CD4-positive, CD25-positive, alpha-beta regulatory T cell (primary cell): ENCODE measurements at regions not wholly inside any gene's neighbourhood (a gene's known extent, or its start where the extent isn't known, plus 50 kb on each side); places are given as distances from the start of the nearest gene placed in this dataset.

Source experiments
- ATAC-seq, 2 donors: fragments of 150-1000 bp; cut with Tn5 transposase; one replicate each; pipeline ENCODE4 v1.10.0; 2021; ENCODE audit warnings: low read depth in 2 of 2, moderate number of reproducible peaks in 2 of 2, moderate library complexity in 1 of 2
- DNase-seq, 3 donors: peaks; one replicate each; pipeline versions ENCODE4 v3.0.0 to v3.0.0-alpha.2; 2012 to 2022; ENCODE audit warnings: mixed read lengths in 1 of 3
- H3K27ac ChIP-seq: one replicate; pipeline ENCODE4 v1.7.0; 2013; ENCODE audit warnings: mild to moderate bottlenecking, low read length; ENCODE audit not compliant: insufficient read depth, poor library complexity, severe bottlenecking
- H3K27me3 ChIP-seq: one replicate; pipeline ENCODE4 v1.7.0; 2013; ENCODE audit warnings: low read length; ENCODE audit not compliant: control insufficient read depth, insufficient read depth
- H3K36me3 ChIP-seq: one replicate; pipeline ENCODE4 v1.7.0; 2013; ENCODE audit warnings: mild to moderate bottlenecking, low read length, moderate library complexity; ENCODE audit not compliant: control insufficient read depth, insufficient read depth
- H3K4me1 ChIP-seq: 2 replicates; pipeline ENCODE4 v1.7.0; 2013; ENCODE audit warnings: mild to moderate bottlenecking, low read length; ENCODE audit not compliant: insufficient read depth, control insufficient read depth, poor library complexity, severe bottlenecking
- H3K4me3 ChIP-seq: one replicate; pipeline ENCODE4 v1.7.0; 2013; ENCODE audit warnings: low read depth, mild to moderate bottlenecking, low read length, moderate library complexity
- H3K9me3 ChIP-seq, 2 experiments: 1 replicate in 1 of 2; 2 replicates in 1 of 2; pipeline ENCODE4 v1.7.0; 2013; ENCODE audit warnings: low read length in 2 of 2, mild to moderate bottlenecking in 1 of 2, moderate library complexity in 1 of 2; ENCODE audit not compliant: control insufficient read depth in 2 of 2
- H3K27ac Mint-ChIP-seq, 3 donors: one replicate each; pipeline ENCODE4 v1.8.0; 2020 to 2022; ENCODE audit warnings: mild to moderate bottlenecking in 3 of 3, mixed read lengths in 3 of 3, moderate library complexity in 2 of 3
- H3K27me3 Mint-ChIP-seq: one replicate; pipeline ENCODE4 v1.8.0; 2022; ENCODE audit warnings: mild to moderate bottlenecking, mixed read lengths
- H3K36me3 Mint-ChIP-seq: one replicate; pipeline ENCODE4 v1.8.0; 2020; ENCODE audit warnings: mixed read lengths
- H3K4me1 Mint-ChIP-seq, 4 donors: one replicate each; pipeline ENCODE4 v1.8.0; 2020 to 2022; ENCODE audit warnings: mixed read lengths in 4 of 4, mild to moderate bottlenecking in 1 of 4
- H3K4me3 Mint-ChIP-seq, 4 donors: one replicate each; pipeline ENCODE4 v1.8.0; 2020 to 2022; ENCODE audit warnings: mild to moderate bottlenecking in 4 of 4, mixed read lengths in 4 of 4, moderate library complexity in 3 of 4
- H3K9me3 Mint-ChIP-seq, 7 donors: one replicate each; pipeline ENCODE4 v1.8.0; 2020 to 2022; ENCODE audit warnings: mixed read lengths in 7 of 7, mild to moderate bottlenecking in 3 of 7, moderate library complexity in 2 of 7

DNA sequence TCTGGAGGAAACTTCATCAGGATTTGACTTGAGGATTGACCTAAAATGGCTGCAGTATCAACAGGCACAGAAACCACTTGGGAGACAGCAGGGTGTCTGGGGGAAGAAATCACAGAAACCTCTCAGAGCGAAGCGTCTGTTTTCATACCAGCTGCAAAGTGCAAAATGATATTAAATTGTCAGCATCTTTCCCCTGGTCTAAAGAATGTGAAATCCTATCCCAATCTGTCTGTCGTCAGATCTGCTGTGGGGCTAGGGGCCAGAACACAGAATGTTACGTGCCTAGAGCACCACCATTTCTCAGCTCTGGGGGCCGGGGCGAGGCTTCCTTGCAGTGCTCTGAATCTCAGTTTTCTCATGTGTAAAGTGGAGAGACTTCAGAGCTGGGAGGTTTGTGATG, 54.1 kb upstream of the MYCN start:
- Mint-ChIP-seq H3K9me3 (no peaks in the 10 kb centered on the region), H3K4me3 (no peak overlapping the region), H3K27me3 (peaks cover 7% of the 10 kb centered on the region), H3K4me1 (no peaks in the 10 kb centered on the region), H3K36me3 (no peaks in the 10 kb centered on the region), H3K27ac (no peak overlapping the region)
- Histone ChIP-seq H3K27me3 (no peaks in the 10 kb centered on the region), H3K4me3 (no peak overlapping the region), H3K9me3 (no peaks in the 10 kb centered on the region), H3K36me3 (no peaks in the 10 kb centered on the region), H3K27ac (no peak overlapping the region), H3K4me1 (no peaks in the 10 kb centered on the region)
- no peak for DNase-seq
- ATAC-seq: no peak

DNA sequence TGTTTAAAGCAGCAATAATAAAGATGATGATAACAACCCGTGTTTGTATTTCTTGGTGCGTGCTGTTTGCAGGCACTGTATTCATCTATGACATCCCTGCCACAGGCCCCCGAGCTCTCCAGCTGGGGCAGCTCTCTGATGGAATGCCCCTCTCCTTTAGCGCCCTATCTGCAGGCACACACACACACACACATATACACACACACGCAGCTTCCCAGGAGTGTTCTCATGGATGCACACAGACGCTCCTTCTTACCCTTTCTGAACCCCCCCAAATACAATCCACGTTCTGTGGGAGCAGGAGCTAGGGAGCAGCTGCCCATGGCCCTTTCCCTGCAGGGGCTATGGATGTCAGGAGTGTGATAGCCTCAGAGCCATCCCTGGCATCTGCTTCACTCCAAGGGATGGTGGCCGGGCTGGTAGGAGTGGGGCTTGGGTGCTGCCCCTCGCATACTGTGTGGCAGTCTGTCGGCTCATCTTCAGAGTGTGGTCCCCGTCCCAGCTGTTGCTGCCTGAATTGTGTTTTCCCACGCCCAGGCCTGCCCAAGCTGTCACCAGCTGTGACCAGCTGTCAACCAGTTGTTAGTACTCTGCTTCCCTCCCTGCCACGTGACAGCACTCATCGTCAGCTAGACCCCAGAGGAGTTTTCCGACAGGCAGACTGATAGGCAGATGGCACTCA, 50.8 kb upstream of the MYCN start:
- ATAC-seq: no peak
- no peak overlapping the region for H3K27ac ChIP-seq
- H3K27me3 Mint-ChIP-seq: peaks cover 6% of the 10 kb centered on the region
- no peak for DNase-seq
- no peaks in the 10 kb centered on the region for H3K4me1 Mint-ChIP-seq
- H3K27me3 ChIP-seq: no peaks in the 10 kb centered on the region
- H3K9me3 ChIP-seq: no peaks in the 10 kb centered on the region
- H3K4me3 ChIP-seq: no peak overlapping the region
- no peak overlapping the region for H3K4me3 Mint-ChIP-seq
- peaks cover 0 to 2% (median 0%) of the 10 kb centered on the region in 7 donors for H3K9me3 Mint-ChIP-seq
- no peak overlapping the region for H3K27ac Mint-ChIP-seq
- no peaks in the 10 kb centered on the region for H3K36me3 ChIP-seq
- no peaks in the 10 kb centered on the region for H3K36me3 Mint-ChIP-seq
- H3K4me1 ChIP-seq: no peaks in the 10 kb centered on the region

DNA sequence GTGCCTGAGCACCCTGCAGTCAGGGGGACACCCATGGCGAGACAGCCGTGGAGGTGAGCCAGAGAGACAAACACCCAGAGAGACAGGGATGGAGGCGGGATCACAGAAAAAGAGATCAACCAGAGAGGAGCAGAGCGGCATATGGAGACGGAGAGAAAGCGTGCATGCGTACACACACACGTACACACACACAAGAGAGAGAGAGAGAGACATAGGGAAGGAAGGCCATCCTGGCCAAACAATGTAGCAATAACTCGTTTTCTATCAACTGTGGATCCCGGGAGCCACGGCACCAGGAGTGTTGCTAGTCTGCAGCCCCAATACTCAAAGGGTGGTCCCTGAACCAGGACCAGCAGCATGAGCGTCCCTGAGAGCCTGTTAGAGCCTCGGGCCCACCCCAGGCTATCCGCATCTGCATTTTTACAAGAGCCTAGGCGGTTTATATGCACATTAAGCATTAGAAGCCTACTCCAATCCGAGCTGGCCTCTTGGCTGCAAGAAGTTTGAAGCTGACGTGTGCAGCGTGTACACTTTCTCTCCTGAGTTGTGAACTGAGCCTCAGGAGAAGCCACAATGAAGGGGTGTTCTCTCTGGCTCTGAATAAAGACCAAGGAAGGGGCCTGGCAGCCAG, 50.1 kb upstream of the MYCN start:
- H3K4me1 Mint-ChIP-seq: no peaks in the 10 kb centered on the region
- H3K36me3 Mint-ChIP-seq: no peaks in the 10 kb centered on the region
- H3K27ac ChIP-seq: no peak overlapping the region
- DNase-seq (no peak), ATAC-seq (no peak)
- no peaks in the 10 kb centered on the region for H3K9me3 ChIP-seq
- H3K4me3 ChIP-seq: no peak overlapping the region
- no peaks in the 10 kb centered on the region for H3K4me1 ChIP-seq
- H3K4me3 Mint-ChIP-seq: no peak overlapping the region
- peaks cover 6% of the 10 kb centered on the region for H3K27me3 Mint-ChIP-seq
- H3K9me3 Mint-ChIP-seq: peaks cover 0 to 2% (median 0%) of the 10 kb centered on the region in 7 donors
- H3K27ac Mint-ChIP-seq: no peak overlapping the region
- no peaks in the 10 kb centered on the region for H3K27me3 ChIP-seq
- no peaks in the 10 kb centered on the region for H3K36me3 ChIP-seq
